Left renal cortex interstitium (tissue), 4 donors: ENCODE measurements at regions not wholly inside any gene's neighbourhood (a gene's known extent, or its start where the extent isn't known, plus 50 kb on each side); places are given as distances from the start of the nearest gene placed in this dataset.

Source experiments
- DNase-seq, 4 donors: peaks; one replicate each; pipeline ENCODE4 v3.0.0-alpha.2; 2013; ENCODE audit warnings: low read depth in 4 of 4, low spot score in 2 of 4, missing footprints in 1 of 4

- DNase-seq, result no peak
Measured at GRCh38 chrX:110863883-110864282, 68.3 kb upstream of the CHRDL1 start.

- DNase-seq, result no peak
Measured at GRCh38 chrX:110858565-110858964, 62.9 kb upstream of the CHRDL1 start.

- DNase-seq, result no peak
Measured at GRCh38 chrX:110853610-110854009, 58.0 kb upstream of the CHRDL1 start.

- no peak for DNase-seq
Measured at GRCh38 chrX:110852180-110852579, 56.6 kb upstream of the CHRDL1 start.

GRCh38 chrX:110851780-110852179 lies 56.2 kb upstream of the CHRDL1 start:
- no peak for DNase-seq

- peak in 3 of 4 donors; percentile 21 to 56 (median 21) for DNase-seq
Measured at GRCh38 chrX:110847334-110847733, 51.7 kb upstream of the CHRDL1 start.

- no peak for DNase-seq
Measured at GRCh38 chrX:110846071-110846470, 50.5 kb upstream of the CHRDL1 start.
